GM18868 (cell line): ENCODE measurements at regions not wholly inside any gene's neighbourhood (a gene's known extent, or its start where the extent isn't known, plus 50 kb on each side); places are given as distances from the start of the nearest gene placed in this dataset.
"Not testable (repeated sequence)": the region's sequence is repeated elsewhere in the genome, so short reads cannot be mapped to it uniquely, and the experiment has no call there.

Source experiments
- ATAC-seq: cut with Tn5 transposase; IDR thresholded peaks from one replicate; pipeline ENCODE4 v1.9.1; 2021; ENCODE audit warnings: mild to moderate bottlenecking, moderate library complexity; ENCODE audit not compliant: unreplicated experiment

GRCh38 chr2:149686136-149687051 lies 98.8 kb upstream of the MMADHC start:
- no peak for ATAC-seq

- not testable (repeated sequence) for ATAC-seq
These were observed 97.8 kb upstream of the MMADHC start for GRCh38 chr2:149685401-149685800.

GRCh38 chr2:149679286-149679685 lies 91.7 kb upstream of the MMADHC start:
- ATAC-seq: no peak

DNA sequence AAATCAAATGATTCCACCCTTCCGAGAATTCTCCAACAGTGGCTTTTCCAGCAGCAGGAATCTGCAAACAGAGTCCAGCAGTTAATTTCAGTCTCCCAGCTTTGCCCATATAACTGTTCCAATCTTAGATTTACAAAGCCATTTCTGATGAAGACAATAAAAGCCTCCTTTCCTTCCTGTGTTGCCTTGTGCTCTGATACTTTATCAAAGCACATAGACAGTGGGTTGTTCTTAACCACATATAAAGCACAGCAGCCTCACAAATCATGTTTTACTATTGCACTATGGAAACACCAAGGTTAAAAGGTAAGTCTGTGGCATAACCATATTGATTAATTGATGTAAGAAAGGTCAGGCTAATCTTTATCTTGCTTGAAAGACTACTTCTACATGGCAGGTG lies 89.8 kb upstream of the MMADHC start:
- no peak for ATAC-seq

GRCh38 chr2:149670086-149670485 lies 82.5 kb upstream of the MMADHC start:
- ATAC-seq: no peak

GRCh38 chr2:149666809-149667320 lies 79.3 kb upstream of the MMADHC start:
- no peak for ATAC-seq

DNA sequence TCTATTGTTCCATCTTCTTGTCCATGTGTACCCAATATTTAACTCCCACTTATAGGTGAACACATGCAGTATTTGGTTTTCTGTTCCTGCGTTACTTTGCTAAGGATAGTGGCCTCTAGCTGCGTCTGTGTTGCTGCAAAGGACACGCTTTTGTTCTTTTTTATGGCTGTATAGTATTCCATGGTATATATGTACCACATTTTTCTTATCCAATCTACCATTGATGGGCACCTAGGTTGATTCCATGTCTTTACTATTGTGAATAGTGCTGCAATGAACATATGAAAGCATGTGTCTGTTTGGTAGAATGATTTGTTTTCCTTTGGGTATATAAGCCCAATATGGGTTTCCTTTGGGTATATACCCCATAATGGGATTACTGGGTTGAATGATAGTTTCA lies 77.3 kb upstream of the MMADHC start:
- ATAC-seq: no peak

DNA sequence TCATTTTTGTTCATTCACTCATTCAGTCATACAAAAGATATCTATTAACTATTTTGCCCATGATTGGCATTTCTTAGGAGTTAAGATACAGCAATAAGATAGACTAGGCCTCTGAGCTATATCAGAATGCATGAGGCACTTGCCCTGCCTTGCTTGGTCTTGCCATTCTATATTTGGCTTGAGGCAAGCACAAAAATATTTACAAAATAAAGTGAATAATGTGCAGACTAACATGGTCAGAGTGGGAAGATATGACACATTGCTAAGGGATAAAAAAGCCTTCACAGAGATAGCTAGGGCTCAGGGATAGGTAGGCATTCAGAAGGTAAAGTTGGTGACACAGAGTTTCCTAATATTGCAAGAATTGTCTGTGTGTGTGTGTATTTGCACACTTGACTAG lies 75.0 kb upstream of the MMADHC start:
- no peak for ATAC-seq

DNA sequence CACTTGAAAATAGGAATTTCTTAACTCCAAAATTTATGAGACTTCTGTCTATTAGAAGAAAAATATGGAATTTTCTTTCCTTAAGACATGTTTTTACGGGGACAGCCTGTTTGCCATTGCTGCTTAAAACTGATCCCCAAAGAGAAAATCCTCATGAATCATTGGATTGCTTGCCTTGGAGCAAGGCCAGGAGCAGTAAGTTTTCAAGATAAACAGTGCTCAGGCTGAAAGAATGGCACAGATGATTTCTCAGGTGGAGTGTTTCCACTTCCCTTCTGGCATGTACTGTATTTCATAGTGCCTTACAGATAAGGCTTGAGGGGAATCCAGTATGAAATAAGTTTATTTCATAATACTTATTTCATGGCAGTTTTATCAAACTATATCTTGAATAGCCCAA lies 74.3 kb upstream of the MMADHC start:
- ATAC-seq: no peak

GRCh38 chr2:149658553-149658952 lies 71.0 kb upstream of the MMADHC start:
- no peak for ATAC-seq

GRCh38 chr2:149657401-149658040 lies 69.9 kb upstream of the MMADHC start:
- ATAC-seq: no peak

- no peak for ATAC-seq
These were observed 69.4 kb upstream of the MMADHC start for GRCh38 chr2:149656996-149657395.

DNA sequence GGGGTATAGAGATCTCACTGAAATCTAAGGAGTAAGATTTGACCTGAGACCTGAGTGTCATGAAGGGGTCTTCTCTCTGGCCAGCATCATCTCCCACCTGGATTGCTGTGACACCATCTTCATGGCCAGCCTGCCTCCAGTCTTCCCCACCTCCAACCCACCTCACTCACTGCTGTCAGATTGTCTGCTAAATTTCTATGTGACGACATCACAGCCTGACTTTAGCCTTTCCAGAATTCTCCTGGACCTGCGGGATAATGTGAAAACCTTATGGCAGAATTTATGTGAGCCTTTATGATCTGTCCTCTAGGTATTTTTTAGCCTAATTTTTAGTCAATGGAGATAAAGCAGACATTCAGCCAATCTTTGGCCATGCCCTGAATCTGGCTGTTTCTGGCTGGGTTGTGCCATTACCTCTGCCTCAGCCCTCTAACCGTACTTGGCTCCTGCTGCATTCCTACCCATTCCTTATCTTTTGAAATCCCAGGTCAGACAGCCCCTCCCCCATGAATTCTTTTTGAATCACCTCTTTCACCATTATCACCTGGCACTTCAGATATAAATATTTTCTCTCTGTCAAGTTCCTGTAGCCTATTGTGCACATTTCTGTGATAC lies 66.4 kb upstream of the MMADHC start:
- ATAC-seq: no peak

GRCh38 chr2:149652926-149653325 lies 65.4 kb upstream of the MMADHC start:
- ATAC-seq: no peak

DNA sequence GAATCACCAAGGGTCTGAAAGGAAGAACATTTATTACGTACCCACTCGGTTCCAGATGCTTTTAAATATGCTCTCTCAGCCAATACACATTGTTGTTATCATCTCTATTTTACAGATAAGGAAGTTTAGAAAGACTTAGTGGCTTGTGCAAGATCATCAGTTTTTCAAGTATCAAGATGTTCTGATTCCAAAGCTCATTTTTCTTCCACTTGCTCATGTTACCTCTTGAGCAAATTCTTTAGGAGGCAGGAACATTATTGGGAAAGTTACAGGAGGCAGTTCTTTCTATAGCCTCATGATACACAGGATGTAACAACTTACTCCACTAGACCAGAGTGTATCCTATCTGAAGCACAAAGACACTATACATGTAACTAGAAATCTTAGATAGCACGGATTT lies 65.0 kb upstream of the MMADHC start:
- ATAC-seq: no peak

GRCh38 chr2:149651229-149651628 lies 63.7 kb upstream of the MMADHC start:
- ATAC-seq: no peak

DNA sequence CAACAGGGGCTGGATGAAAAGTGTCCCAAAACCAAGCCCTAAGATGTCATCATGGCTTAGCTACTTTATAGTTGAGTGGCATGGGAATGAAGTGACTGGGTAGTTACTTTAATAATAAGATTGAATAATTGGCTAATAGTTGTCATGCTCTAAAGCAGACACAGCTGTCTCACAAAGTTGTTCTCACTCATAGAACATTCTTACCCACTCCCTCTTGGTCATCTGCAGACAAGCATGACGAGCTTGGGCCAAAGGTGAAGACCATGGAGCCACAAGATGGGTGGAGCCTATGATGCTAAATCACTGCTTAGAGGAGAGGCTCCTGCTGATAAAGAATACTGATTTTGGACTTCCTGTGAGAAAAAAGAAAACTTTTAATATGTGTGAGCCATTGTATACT lies 62.4 kb upstream of the MMADHC start:
- no peak for ATAC-seq

- ATAC-seq: no peak
These were observed 60.9 kb upstream of the MMADHC start for GRCh38 chr2:149648282-149649030.

- no peak for ATAC-seq
These were observed 57.8 kb upstream of the MMADHC start for GRCh38 chr2:149645391-149645790.
